CD4-positive, alpha-beta T cell treated with Interleukin-15 for 4 hours (primary cell): ENCODE measurements at regions not wholly inside any gene's neighbourhood (a gene's known extent, or its start where the extent isn't known, plus 50 kb on each side); places are given as distances from the start of the nearest gene placed in this dataset.
"Not testable (repeated sequence)": the region's sequence is repeated elsewhere in the genome, so short reads cannot be mapped to it uniquely, and the experiment has no call there.

Experiments
- DNase-seq: peaks from one replicate; pipeline ENCODE4 v3.0.0-alpha.2; 2020; ENCODE audit warnings: low spot score

DNA sequence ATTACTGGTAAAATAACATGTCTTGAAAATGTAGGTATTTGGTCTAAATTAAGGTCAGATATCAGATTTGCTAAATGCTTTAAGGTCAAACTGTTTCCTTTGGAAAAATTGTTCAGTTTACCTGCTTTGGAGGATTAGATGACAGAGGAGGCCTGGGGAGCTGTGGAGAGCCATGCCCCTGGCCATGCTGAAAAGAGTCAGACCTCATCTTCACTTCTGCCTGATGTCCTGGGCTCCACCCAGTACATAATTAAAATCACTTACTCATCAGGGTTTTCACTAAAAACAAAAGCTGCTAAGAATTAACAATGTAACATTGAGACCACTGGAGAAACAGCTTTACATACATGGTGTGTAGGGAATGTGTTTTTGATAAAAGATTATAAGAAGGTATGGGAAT, 60.8 kb upstream of the UNC93A start:
- no peak for DNase-seq

DNA sequence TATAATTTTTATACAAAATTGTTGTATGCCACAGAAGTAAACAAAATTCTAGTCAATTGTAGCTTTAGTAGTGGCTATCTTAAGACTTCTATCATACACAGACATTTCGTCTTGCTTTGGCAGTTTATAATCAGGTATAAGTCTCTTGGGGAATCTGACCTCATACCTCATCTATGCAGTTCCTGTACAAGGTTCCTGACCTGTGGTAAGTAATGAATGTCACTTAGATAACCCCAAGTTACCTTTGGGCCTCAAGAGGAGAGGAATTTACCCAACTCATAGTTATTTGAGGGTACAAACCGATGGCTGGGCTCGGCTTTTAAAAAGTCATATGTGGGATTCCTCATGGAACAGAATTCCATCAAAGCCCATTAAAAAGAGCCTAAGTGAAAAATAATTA, 58.8 kb upstream of the UNC93A start:
- DNase-seq, result no peak

DNA sequence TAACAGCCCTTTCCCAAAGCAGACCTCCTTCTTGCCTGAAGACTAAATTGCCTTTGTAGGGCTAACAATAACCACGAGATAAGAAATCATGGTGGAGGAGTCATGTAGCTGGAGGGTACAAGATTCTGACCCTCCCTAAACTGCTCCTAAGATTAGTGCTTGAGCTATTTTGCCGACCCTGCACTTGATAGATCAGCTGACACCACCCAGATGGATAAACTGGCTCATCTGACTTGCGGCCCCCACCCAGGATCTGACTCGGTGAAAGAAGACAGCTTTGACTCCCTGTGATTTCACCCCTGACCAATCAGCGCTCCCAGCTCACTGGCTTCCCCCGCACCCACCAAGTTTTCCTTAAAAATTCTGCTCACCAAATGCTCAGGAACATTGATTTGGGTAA, 57.6 kb upstream of the UNC93A start:
- DNase-seq, result no peak

DNA sequence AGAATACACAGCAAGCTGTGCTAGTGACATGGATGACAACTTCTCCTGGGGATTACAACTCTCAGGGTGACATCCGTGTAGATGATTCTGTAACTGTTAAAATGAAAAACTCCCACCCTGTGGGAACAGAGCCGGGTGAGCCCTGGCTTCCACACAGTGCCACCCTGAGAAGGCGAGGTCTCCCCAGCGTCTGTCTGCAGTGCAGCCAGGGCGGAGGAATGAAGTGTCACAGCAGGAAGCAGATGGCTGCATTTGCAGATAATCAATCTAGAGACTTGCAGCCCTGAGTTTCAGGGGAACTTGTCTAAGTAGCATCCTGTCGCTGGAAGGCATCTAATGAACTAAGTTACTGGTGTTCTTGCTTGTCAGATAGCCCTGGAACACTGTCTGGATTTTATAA, 56.5 kb upstream of the UNC93A start:
- not testable (repeated sequence) for DNase-seq

DNA sequence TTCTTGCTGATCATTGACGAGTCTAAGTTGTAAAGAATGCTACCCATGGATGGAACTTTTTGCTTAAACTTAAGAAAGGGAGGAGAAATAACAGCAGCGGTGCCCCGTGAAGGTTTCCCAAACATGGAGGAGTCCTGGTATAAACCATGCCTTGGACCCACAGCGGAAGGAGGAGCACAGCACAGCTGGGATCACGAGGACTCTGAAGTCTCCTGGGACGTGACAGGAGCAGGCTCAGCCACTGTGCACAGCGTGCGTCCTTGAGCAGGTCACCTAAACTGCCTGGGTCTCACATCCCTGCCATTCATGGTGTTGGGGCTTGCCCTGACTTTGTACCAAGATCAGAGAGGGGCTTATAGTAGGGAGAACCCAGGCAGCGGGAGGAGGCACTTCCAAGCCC, 56.1 kb upstream of the UNC93A start:
- DNase-seq, result no peak

DNA sequence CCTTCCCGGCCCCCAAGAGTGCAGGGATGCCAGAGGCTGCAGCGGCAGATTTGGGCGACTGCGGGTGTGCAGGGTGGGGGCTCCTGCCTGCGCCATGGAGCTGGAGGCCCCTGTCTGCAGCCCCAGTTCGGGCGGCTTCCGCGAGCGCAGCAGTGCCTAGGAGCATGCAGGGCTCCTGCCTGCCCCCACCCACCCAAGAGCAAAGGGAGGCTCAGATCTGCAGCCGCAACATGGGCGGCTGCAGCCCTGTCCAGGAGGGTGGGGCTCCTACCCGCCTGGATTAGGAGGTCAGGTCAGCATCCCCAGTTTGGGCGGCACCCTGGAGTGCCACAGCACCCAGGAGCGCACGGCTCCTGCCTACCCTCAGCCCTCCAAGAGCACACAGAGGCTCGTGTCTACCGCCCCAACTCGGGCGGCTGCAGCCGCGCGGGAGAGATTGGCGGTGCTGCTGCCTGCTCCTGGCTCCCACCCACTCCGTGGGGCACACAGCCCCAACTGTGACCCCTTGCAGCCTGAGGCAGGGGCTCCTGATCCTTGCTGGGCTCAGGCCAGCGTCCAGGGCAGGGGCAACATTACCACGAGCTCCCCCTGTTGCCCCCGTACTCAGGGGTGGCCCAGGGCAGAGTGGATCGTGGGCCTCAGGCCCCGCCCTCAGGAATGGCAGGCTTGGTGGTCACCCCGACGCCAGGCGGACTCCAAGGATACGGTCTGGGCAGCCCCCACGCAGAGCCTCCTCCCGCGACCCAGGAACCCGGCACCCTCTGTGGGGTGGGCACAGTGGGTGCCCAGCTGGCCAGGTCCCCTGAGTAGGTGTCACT, 55.5 kb upstream of the UNC93A start:
- no peak for DNase-seq

DNA sequence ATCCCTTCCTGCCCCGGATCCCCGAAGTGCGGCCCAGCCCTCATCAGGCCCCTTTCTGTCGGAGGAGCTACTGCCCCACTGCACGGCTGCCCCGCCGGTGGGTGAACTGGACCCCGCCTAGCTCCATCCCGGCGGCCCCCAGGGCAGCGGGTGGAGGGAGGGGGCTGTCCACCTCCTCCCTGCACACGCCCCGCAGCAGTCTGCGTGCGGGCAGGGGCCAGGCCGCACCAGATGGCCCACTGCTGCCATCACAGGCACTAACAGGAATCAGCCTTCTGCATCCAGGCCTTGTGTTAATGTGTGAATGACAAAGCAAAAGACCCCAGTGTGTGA, 54.9 kb upstream of the UNC93A start:
- no peak for DNase-seq

DNA sequence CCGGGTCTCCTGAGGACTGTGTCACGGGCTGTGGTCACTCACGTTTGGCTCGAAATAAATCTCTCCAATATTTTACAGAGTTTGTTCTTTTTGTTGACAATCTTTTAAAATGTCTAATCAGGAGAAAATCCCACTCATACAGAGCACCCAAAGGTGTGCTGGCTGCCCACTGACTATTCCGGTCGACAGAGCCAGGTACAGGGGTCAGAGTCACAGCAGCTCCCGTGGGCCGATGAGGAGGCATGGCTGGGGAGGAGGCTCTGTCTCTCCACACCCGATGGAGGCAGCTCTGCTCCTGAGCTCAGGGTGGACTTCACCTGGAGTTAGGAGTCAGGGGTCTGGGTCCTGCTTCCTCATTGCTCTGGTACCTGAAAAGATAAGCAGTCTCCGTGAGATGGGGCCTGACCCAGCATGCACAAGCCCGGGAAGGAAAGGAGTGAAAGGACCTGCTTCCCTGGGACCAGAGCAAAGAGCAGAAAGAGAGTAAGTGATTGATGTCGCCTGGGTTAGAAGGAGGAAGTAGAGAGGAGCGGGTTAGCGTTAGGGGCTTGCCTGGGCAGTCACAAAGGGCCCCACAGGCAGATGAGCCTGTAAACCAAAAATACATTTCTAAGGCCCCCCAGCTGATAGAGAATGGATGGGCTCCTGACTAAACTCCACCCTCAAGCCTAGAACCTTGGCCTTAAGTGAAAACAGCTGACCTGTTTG, 53.5 kb upstream of the UNC93A start:
- no peak for DNase-seq

DNA sequence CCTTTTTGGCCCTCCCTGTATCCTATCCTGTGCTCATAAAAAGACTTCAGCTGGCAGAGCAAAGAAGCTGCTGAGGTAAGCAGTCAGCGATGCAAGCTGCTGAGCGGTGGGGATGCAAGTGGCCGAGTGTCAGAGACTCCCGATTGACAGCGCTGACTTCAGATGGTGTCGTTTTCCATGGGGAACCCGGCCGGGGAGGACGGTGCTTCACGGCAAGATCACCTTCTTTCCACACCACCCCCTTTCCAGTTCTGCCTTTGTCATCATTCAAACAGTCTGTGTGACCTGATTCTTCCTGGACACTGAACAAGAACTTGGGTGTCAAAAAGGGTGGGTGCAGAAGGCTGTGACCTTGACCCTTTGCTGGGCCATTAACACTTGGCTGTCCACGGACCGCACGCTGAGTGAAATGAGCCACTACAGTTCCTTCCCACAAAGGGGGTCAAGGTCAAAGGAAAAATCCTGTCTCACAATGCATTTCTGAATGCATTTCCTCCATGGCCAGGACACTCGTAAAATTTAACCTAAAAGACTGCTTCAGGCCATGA, 52.9 kb upstream of the UNC93A start:
- DNase-seq, result no peak

DNA sequence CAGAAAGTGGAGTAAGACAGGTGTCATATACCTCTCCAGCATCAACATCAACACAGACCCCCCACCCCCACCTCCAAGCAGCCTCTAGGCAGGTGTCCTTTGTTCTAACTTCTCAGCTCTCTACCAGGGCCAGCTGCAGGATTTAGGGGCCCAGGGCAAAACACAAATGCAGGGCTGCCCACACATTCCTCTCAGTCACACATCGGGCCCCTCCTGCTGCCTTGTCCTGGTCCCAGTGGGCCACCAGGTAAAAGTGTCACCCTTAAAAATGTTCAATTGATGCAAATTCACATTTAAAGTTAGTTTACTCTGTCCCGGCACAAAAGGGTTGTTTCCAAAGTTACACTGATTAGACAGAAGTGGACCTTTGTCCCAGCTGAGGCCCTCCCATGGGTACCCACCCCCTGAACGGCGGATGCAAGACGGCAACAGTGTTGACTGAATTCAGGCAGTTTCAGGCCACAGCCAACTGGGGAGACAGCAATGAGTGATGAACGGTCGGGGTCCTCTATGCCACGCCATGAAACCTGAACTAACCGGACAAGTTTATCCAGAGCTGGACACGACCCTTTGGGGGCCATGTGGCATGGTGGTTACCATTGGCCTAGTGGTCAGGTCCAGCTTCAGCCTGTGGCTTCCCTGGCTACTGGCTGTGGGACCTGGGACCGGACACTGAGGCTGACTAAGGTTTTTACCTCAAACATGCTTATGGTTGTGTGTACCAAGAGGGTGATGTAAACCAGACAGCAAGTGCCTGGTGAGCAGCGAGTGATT, 52.2 kb upstream of the UNC93A start:
- DNase-seq, result no peak

DNA sequence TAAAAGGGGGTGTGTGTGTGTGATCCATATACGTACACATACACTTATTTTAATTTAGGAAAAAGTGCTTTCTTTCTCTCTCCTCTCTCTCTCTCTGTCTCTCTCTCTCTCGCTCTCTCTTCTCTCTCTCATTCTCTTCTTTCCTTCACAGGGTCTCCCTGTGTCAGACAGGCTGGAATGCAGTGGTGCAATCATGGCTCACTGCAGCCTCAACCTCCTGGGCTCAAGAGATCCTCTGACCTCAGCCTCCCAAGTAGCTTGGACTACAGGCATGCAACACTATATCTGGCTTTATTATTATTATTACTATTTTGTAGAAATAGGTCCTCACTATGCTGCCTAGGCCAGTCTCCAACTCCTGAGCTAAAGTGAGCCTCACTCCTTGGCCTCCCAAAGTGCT, 51.6 kb upstream of the UNC93A start:
- not testable (repeated sequence) for DNase-seq

DNA sequence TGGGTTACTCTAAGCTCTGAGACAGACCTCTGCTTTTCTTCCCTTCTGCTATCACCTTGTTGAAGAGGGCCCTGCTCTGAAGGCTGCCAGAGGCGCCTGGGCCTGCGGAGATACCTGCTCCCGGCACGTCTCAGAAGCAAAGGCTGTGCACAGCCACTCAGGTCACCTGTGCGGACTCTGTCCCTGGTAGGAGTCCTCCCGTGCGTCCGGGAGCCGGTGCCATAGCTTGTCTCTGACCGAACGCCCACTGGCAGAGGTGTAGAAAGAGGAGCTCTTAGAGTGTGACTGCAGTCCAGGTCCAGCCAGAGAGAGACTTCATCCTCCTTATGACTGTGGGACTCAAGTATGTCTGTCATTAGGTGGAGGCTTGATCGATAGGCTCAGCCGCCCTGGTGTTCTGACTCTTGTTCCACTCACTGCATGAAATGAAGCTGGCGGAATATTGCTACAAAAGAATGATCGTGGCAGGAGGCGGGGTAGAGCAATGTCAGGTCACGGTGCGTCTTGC, 51.0 kb upstream of the UNC93A start:
- no peak for DNase-seq
